ENCODE measurements at regions not wholly inside any gene's neighbourhood (a gene's known extent, or its start where the extent isn't known, plus 50 kb on each side); places are given as distances from the start of the nearest gene placed in this dataset.

DNA sequence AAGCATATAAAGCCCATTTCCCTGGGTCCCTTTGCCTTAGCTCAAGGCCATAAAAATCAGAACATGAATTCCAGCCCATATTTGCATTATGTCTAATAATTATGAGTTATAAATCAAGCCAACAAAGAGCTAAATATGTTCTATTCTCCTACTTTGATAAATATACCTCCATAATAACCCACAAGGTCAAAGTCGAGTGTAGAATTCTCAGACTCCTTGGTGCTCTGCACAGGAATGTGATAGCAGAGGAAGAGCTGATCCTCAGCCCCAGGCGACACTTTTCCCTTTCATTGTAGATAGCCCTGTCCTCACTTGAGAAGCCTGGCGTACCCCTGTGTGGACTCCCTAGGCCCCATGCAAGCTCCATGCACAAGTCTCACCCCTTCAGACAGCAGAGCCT lies 85.6 kb downstream of the CASP3 start:
- WGBS, 4 donors: 66 to 78% (median 76%) methylated on average over 3 of the region's 3 CpGs
- Histone ChIP-seq H3K9me3 (no peaks in the 10 kb centered on the region), H3K4me3 (no peak overlapping the region), H3K4me1 (peaks cover 0 to 6% (median 0%) of the 10 kb centered on the region in 12 donors), H3K27ac (no peak overlapping the region), H3K36me3 (no peaks in the 10 kb centered on the region), H3K27me3 (no peaks in the 10 kb centered on the region)
- intact Hi-C loops (cut with DNase I): no loop called here
- DNase-seq (no peak), ATAC-seq (no peak)
- no peak for TF ChIP-seq POLR2A (IDR thresholded peaks at IDR 0.05)
- TF ChIP-seq, protein P1, sequence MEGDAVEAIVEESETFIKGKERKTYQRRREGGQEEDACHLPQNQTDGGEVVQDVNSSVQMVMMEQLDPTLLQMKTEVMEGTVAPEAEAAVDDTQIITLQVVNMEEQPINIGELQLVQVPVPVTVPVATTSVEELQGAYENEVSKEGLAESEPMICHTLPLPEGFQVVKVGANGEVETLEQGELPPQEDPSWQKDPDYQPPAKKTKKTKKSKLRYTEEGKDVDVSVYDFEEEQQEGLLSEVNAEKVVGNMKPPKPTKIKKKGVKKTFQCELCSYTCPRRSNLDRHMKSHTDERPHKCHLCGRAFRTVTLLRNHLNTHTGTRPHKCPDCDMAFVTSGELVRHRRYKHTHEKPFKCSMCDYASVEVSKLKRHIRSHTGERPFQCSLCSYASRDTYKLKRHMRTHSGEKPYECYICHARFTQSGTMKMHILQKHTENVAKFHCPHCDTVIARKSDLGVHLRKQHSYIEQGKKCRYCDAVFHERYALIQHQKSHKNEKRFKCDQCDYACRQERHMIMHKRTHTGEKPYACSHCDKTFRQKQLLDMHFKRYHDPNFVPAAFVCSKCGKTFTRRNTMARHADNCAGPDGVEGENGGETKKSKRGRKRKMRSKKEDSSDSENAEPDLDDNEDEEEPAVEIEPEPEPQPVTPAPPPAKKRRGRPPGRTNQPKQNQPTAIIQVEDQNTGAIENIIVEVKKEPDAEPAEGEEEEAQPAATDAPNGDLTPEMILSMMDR (IDR thresholded peaks at IDR 0.05): no peak

DNA sequence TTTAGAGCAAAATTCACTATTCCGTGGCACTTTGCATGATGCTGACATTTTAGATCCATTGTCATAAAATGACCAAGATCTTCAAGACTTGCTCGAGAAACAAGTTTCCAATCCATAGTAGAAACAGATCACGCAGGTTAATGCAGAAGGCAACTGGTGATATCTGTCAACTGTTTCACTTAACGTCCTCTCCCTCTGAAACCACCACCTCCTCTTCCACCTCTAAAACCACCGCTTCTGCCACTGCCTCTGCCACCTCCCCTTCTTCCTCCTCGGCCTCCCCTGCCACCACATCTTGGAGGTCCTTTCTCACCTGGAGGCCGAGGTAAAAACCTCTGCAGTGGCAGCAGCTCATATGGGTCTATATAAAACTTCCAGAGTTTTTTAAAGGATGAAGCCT lies 84.6 kb upstream of the IRF2 start:
- Histone ChIP-seq H3K4me1 (no peaks in the 10 kb centered on the region), H3K4me3 (no peak overlapping the region), H3K36me3 (no peaks in the 10 kb centered on the region), H3K27ac (no peak overlapping the region), H3K27me3 (no peaks in the 10 kb centered on the region), H3K9me3 (no peaks in the 10 kb centered on the region)
- intact Hi-C loops (cut with DNase I): no loop called here
- ATAC-seq (no peak), DNase-seq (no peak)
- TF ChIP-seq POLR2A (IDR thresholded peaks at IDR 0.05): no peak
- TF ChIP-seq, protein P1 (IDR thresholded peaks at IDR 0.05): no peak
- WGBS, 4 donors: 74 to 79% (median 78%) methylated on average over 7 of the region's 7 CpGs

DNA sequence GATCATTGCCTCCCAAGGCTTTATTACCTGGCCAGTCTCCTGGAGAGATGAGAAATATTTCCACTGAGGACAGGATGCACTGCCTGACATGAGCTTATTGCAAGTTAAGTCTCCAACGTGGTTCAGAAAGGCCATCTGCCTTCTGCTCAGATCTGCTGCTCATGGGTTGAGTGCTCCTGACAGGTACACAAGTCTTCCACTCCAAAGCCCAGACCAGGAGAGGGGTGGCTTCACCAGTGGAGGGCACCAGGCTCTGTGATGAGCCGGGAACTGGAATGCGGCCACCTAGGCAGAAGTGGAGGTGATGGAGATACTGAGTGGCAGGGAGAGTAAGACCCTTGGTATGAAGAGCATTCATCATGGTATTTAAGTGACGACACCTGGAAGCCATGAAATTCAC lies 79.5 kb upstream of the IRF2 start:
- Histone ChIP-seq H3K36me3 (no peaks in the 10 kb centered on the region), H3K27me3 (no peaks in the 10 kb centered on the region), H3K9me3 (no peaks in the 10 kb centered on the region), H3K27ac (no peak overlapping the region), H3K4me3 (no peak overlapping the region), H3K4me1 (peaks cover 0 to 3% (median 0%) of the 10 kb centered on the region in 12 donors)
- intact Hi-C loops (cut with DNase I): no loop called here
- DNase-seq (no peak), ATAC-seq (no peak)
- TF ChIP-seq, protein P1 (IDR thresholded peaks at IDR 0.05): no peak
- no peak for TF ChIP-seq POLR2A (IDR thresholded peaks at IDR 0.05)
- 70 to 89% (median 87%) methylated on average over 4 of the region's 4 CpGs for WGBS, 4 donors

DNA sequence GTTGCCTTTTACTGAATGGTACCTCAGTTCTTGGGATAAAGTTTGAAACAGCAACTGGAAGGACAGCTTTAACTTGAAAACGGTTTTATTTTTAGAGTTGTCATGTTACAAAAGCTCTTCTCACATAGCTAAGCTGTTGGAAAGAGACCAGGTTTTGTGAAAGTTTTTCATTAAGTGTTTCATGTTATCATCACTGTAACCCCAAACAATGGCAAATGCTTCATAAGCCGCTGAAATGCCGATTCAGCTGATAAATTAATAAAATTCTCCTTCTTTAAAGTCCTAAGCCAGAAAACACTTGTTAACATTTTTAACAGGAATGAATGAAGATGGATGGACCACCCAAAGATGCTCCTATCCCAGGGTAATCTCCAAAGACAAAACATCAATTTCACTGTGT lies 76.1 kb upstream of the IRF2 start:
- ATAC-seq: no peak
- Histone ChIP-seq H3K27ac (no peak overlapping the region), H3K36me3 (no peaks in the 10 kb centered on the region), H3K4me3 (no peak overlapping the region), H3K27me3 (no peaks in the 10 kb centered on the region), H3K4me1 (peaks cover 0 to 4% (median 0%) of the 10 kb centered on the region in 12 donors), H3K9me3 (no peaks in the 10 kb centered on the region)
- 31 to 57% (median 47%) methylated on average over 3 of the region's 3 CpGs for WGBS, 4 donors
- no peak for DNase-seq
- TF ChIP-seq, protein P1 (IDR thresholded peaks at IDR 0.05): no peak
- TF ChIP-seq POLR2A (IDR thresholded peaks at IDR 0.05): no peak
- intact Hi-C loops (cut with DNase I): no loop called here
